ENCODE measurements at regions not wholly inside any gene's neighbourhood (a gene's known extent, or its start where the extent isn't known, plus 50 kb on each side); places are given as distances from the start of the nearest gene placed in this dataset.

DNA sequence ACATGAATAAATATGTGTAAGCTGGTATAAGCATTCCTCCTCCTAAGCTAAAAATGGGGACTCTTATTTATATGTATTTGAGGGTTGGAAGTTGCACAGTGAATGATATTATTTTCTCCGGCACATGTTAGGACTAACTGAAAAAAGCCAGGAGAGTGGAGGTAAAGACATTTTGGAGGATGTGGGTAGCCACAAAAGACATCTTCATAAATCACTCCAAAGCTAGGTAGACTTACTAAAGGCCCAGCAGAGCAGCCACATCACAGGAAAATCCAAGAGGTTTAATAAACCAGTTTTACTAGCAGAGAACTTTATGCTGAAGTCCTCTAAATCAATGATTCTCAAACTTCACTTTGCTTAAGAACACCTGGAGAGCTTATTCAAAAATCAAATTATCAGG is 424.7 kb downstream of the KCTD12 start:
- Histone ChIP-seq H3K27ac (ENCODE audit: low read length) (no peak overlapping the region), H2AFZ (ENCODE audit: low read length) (no peak overlapping the region), H3K36me3 (replicated peaks; ENCODE audit: insufficient read depth, low read length) (no peaks in the 10 kb centered on the region), H3F3A (ENCODE audit: insufficient read depth, low read length) (no peaks in the 10 kb centered on the region), H3K27me3 (replicated peaks; ENCODE audit: insufficient read depth, low read length) (no peaks in the 10 kb centered on the region), H3K4me3 (ENCODE audit: low read length) (no peak overlapping the region), H3K4me1 (ENCODE audit: low read length) (no peaks in the 10 kb centered on the region), H3K4me2 (ENCODE audit: low read depth, low read length) (no peak overlapping the region), H3K9ac (ENCODE audit: low read length) (no peak overlapping the region), H3K9me3 (replicated peaks; ENCODE audit: insufficient read depth, low read length) (no peaks in the 10 kb centered on the region), H4K20me1 (ENCODE audit: insufficient read depth, low read length) (no peaks in the 10 kb centered on the region), H3K79me2 (ENCODE audit: low read length) (no peaks in the 10 kb centered on the region), H3K9me2 (replicated peaks; ENCODE audit: insufficient read depth, low read length) (no peaks in the 10 kb centered on the region)
- TF ChIP-seq EZH2phosphoT487 (IDR thresholded peaks at IDR 0.05; ENCODE audit: low read length) = no peak
- TF ChIP-seq EZH2 (optimal IDR thresholded peaks at IDR 0.05; ENCODE audit: low read depth, low read length) = no peak
- TF ChIP-seq, protein P1, sequence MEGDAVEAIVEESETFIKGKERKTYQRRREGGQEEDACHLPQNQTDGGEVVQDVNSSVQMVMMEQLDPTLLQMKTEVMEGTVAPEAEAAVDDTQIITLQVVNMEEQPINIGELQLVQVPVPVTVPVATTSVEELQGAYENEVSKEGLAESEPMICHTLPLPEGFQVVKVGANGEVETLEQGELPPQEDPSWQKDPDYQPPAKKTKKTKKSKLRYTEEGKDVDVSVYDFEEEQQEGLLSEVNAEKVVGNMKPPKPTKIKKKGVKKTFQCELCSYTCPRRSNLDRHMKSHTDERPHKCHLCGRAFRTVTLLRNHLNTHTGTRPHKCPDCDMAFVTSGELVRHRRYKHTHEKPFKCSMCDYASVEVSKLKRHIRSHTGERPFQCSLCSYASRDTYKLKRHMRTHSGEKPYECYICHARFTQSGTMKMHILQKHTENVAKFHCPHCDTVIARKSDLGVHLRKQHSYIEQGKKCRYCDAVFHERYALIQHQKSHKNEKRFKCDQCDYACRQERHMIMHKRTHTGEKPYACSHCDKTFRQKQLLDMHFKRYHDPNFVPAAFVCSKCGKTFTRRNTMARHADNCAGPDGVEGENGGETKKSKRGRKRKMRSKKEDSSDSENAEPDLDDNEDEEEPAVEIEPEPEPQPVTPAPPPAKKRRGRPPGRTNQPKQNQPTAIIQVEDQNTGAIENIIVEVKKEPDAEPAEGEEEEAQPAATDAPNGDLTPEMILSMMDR (IDR thresholded peaks at IDR 0.05; ENCODE audit: low read length) = no peak
- DNase-seq = no peak

DNA sequence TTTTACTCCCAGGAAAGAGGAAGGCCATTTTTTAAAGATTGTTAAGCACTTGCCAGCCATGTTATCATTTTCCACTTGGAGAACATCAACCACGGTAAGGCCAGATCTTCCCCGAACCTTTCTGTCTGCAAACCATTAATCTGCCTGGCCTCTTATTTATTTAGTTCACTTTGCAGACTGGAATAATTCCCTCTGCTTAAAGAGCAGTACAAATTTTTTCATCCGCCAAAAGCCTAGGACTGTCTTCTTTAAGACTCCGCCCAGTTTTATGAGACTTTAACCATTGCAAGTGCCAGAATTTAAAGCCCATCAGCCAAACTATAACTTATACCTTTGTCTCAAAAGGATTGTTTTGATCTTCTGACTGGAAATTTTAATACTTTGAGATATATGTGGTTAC is 426.3 kb downstream of the KCTD12 start:
- H4K20me1 ChIP-seq (ENCODE audit: insufficient read depth, low read length) = no peaks in the 10 kb centered on the region

DNA sequence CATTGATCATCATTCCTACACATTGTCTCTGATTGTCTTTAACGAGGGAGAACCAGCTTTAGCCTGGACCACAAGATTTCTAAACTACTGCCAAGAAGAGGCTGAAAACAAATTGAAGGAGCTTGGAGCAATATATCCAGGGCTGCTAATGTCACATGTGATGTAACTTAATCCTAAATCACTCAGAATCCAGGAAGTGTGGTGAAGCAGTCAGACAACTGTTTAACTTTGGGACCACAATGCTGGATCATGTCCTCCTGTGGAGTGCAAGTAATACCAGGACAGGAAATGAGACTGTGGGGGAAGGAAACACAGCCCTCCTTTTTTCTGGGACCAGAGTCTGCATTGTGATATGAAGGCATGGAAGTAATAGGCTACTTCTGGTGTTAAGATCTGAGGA is 430.2 kb downstream of the KCTD12 start:
- no peak for DNase-seq
- Histone ChIP-seq H3K79me2 (ENCODE audit: low read length) (no peaks in the 10 kb centered on the region), H3K4me2 (ENCODE audit: low read depth, low read length) (no peak overlapping the region), H3K27me3 (replicated peaks; ENCODE audit: insufficient read depth, low read length) (no peaks in the 10 kb centered on the region), H3F3A (ENCODE audit: insufficient read depth, low read length) (no peaks in the 10 kb centered on the region), H3K9me3 (replicated peaks; ENCODE audit: insufficient read depth, low read length) (no peaks in the 10 kb centered on the region), H2AFZ (ENCODE audit: low read length) (no peak overlapping the region), H3K36me3 (replicated peaks; ENCODE audit: insufficient read depth, low read length) (no peaks in the 10 kb centered on the region), H3K4me3 (ENCODE audit: low read length) (no peak overlapping the region), H3K4me1 (ENCODE audit: low read length) (no peaks in the 10 kb centered on the region), H3K9ac (ENCODE audit: low read length) (no peak overlapping the region), H4K20me1 (ENCODE audit: insufficient read depth, low read length) (no peaks in the 10 kb centered on the region), H3K27ac (ENCODE audit: low read length) (no peak overlapping the region), H3K9me2 (replicated peaks; ENCODE audit: insufficient read depth, low read length) (no peaks in the 10 kb centered on the region)
- TF ChIP-seq, protein P1 (IDR thresholded peaks at IDR 0.05; ENCODE audit: low read length) = no peak
- TF ChIP-seq EZH2phosphoT487 (IDR thresholded peaks at IDR 0.05; ENCODE audit: low read length) = no peak
- TF ChIP-seq EZH2 (optimal IDR thresholded peaks at IDR 0.05; ENCODE audit: low read depth, low read length) = no peak

More for the DNA sequence above, 426.3 kb downstream of the KCTD12 start:
- Histone ChIP-seq H3K79me2 (ENCODE audit: low read length) (no peaks in the 10 kb centered on the region), H3K27ac (ENCODE audit: low read length) (no peak overlapping the region), H3F3A (ENCODE audit: insufficient read depth, low read length) (no peaks in the 10 kb centered on the region), H3K4me3 (ENCODE audit: low read length) (no peak overlapping the region), H3K9me3 (replicated peaks; ENCODE audit: insufficient read depth, low read length) (no peaks in the 10 kb centered on the region), H3K36me3 (replicated peaks; ENCODE audit: insufficient read depth, low read length) (no peaks in the 10 kb centered on the region), H3K9ac (ENCODE audit: low read length) (no peak overlapping the region), H3K4me1 (ENCODE audit: low read length) (no peaks in the 10 kb centered on the region), H3K9me2 (replicated peaks; ENCODE audit: insufficient read depth, low read length) (no peaks in the 10 kb centered on the region), H3K27me3 (replicated peaks; ENCODE audit: insufficient read depth, low read length) (no peaks in the 10 kb centered on the region), H3K4me2 (ENCODE audit: low read depth, low read length) (no peak overlapping the region), H2AFZ (ENCODE audit: low read length) (no peak overlapping the region)
- TF ChIP-seq EZH2 (optimal IDR thresholded peaks at IDR 0.05; ENCODE audit: low read depth, low read length) (no peak), EZH2phosphoT487 (IDR thresholded peaks at IDR 0.05; ENCODE audit: low read length) (no peak)
- TF ChIP-seq, protein P1 (IDR thresholded peaks at IDR 0.05; ENCODE audit: low read length) = no peak
- no peak for DNase-seq

Measured in MM.1S (cell line).